DOHH2 (cell line): ENCODE measurements at regions not wholly inside any gene's neighbourhood (a gene's known extent, or its start where the extent isn't known, plus 50 kb on each side); places are given as distances from the start of the nearest gene placed in this dataset.

Experiments
- CTCF ChIP-seq: fragments of 200-600 bp; sonication (generic); IDR thresholded peaks from one replicate; pipeline ENCODE4 v1.5.1; 2014; ENCODE audit warnings: antibody characterized with exemption, mild to moderate bottlenecking, low read depth, low read length; ENCODE audit not compliant: poor library complexity, severe bottlenecking
- EZH2phosphoT487 ChIP-seq: fragments of 200-600 bp; sonication (generic); IDR thresholded peaks from 2 replicates; pipeline ENCODE4 v1.6.1; 2017; ENCODE audit warnings: borderline replicate concordance, mild to moderate bottlenecking, antibody characterized with exemption, low read length, moderate library complexity, mixed read lengths

GRCh38 chr10:63799521-63800300 is 278.5 kb downstream of the REEP3 start:
- TF ChIP-seq CTCF = no peak
- TF ChIP-seq EZH2phosphoT487 = no peak
